Smooth muscle cell (in vitro differentiated cells): ENCODE measurements at regions not wholly inside any gene's neighbourhood (a gene's known extent, or its start where the extent isn't known, plus 50 kb on each side); places are given as distances from the start of the nearest gene placed in this dataset.

Source experiments
- DNase-seq: peaks from one replicate; lab custom pipeline; 2025; ENCODE audit not compliant: unreplicated experiment; lab: John Stamatoyannopoulos, UW
- H2AFZ ChIP-seq: fragments of 200-600 bp; sonication (generic); 2 replicates; pipeline ENCODE4 v1.6.0; 2016; ENCODE audit warnings: antibody characterized with exemption, low read depth, mild to moderate bottlenecking
- H3F3A ChIP-seq: fragments of 200-600 bp; sonication (generic); 2 replicates; pipeline ENCODE4 v1.6.0; 2017; ENCODE audit warnings: antibody characterized with exemption, low read depth
- H3K27ac ChIP-seq: fragments of 200-600 bp; sonication (generic); 2 replicates; pipeline ENCODE4 v1.5.1; 2016; ENCODE audit warnings: low read depth, mild to moderate bottlenecking
- H3K27me3 ChIP-seq: fragments of 200-600 bp; sonication (generic); 2 replicates; pipeline ENCODE4 v1.6.1; 2016; ENCODE audit warnings: low read depth, mild to moderate bottlenecking
- H3K36me3 ChIP-seq: fragments of 200-600 bp; sonication (generic); 2 replicates; pipeline ENCODE4 v1.5.1; 2016; ENCODE audit warnings: low read depth
- H3K4me1 ChIP-seq: fragments of 200-600 bp; sonication (generic); 2 replicates; pipeline ENCODE4 v1.5.1; 2016; ENCODE audit warnings: low read depth
- H3K4me2 ChIP-seq: fragments of 200-600 bp; sonication (generic); 2 replicates; pipeline ENCODE4 v1.6.0; 2016; ENCODE audit warnings: mild to moderate bottlenecking
- H3K4me3 ChIP-seq: fragments of 200-600 bp; sonication (generic); 2 replicates; pipeline ENCODE4 v1.5.1; 2016; ENCODE audit warnings: mild to moderate bottlenecking
- H3K79me2 ChIP-seq: fragments of 200-600 bp; sonication (generic); 2 replicates; pipeline ENCODE4 v1.6.0; 2016; ENCODE audit warnings: low read depth, mild to moderate bottlenecking
- H3K9ac ChIP-seq: fragments of 200-600 bp; sonication (generic); 2 replicates; pipeline ENCODE4 v1.6.0; 2016; ENCODE audit warnings: low read depth
- H3K9me3 ChIP-seq: fragments of 200-600 bp; sonication (generic); replicated peaks from 2 replicates; pipeline ENCODE4 v1.5.1; 2016; ENCODE audit warnings: low read depth
- H4K20me1 ChIP-seq: fragments of 200-600 bp; sonication (generic); 2 replicates; pipeline ENCODE4 v1.6.0; 2016; ENCODE audit warnings: low read depth
- WGBS: methylation state at CpG from one replicate; pipeline ENCODE4 v1.1.7; 2016; ENCODE audit warnings: low lambda C conversion rate; 5-methylcytosine and 5-hydroxymethylcytosine counted together
- TF ChIP-seq, protein P1 (sequence below): fragments of 200-600 bp; sonication (generic); IDR thresholded peaks from 2 replicates; pipeline ENCODE4 v1.5.1; 2017; ENCODE audit warnings: borderline replicate concordance, mild to moderate bottlenecking, antibody characterized with exemption; ENCODE audit not compliant: insufficient read depth, poor library complexity, severe bottlenecking

DNA sequence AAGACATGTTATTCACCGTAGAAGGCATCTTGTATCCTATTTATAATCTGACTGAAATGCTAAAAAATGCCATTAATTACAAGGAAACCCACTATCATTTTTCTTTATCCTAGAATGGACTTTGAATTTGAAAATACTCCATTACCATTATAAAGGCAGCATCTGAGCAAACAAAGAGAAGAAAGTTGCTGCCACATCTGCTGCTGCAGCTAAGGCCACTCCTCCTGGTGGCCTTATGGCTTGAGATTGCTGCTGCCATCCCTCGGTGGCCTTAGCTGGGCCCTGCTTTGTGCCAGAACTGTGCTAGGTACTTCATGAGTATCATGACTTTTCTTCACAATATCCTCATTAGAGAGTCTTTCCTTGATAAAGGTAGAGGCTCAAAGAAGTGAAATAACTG lies 1210.1 kb upstream of the TENM4 start:
- Histone ChIP-seq H3K79me2 (no peaks in the 10 kb centered on the region), H3K4me1 (no peaks in the 10 kb centered on the region), H3K9ac (no peak overlapping the region), H2AFZ (no peak overlapping the region), H3K27me3 (no peaks in the 10 kb centered on the region), H3K36me3 (no peaks in the 10 kb centered on the region), H3K4me2 (no peak overlapping the region), H3F3A (peaks cover 15% of the 10 kb centered on the region), H4K20me1 (no peaks in the 10 kb centered on the region), H3K27ac (no peak overlapping the region), H3K4me3 (no peak overlapping the region), H3K9me3 (no peaks in the 10 kb centered on the region)
- DNase-seq, result no peak
- TF ChIP-seq, protein P1, sequence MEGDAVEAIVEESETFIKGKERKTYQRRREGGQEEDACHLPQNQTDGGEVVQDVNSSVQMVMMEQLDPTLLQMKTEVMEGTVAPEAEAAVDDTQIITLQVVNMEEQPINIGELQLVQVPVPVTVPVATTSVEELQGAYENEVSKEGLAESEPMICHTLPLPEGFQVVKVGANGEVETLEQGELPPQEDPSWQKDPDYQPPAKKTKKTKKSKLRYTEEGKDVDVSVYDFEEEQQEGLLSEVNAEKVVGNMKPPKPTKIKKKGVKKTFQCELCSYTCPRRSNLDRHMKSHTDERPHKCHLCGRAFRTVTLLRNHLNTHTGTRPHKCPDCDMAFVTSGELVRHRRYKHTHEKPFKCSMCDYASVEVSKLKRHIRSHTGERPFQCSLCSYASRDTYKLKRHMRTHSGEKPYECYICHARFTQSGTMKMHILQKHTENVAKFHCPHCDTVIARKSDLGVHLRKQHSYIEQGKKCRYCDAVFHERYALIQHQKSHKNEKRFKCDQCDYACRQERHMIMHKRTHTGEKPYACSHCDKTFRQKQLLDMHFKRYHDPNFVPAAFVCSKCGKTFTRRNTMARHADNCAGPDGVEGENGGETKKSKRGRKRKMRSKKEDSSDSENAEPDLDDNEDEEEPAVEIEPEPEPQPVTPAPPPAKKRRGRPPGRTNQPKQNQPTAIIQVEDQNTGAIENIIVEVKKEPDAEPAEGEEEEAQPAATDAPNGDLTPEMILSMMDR, result no peak
- WGBS, result 93% methylated on average over 2 of the region's 2 CpGs

DNA sequence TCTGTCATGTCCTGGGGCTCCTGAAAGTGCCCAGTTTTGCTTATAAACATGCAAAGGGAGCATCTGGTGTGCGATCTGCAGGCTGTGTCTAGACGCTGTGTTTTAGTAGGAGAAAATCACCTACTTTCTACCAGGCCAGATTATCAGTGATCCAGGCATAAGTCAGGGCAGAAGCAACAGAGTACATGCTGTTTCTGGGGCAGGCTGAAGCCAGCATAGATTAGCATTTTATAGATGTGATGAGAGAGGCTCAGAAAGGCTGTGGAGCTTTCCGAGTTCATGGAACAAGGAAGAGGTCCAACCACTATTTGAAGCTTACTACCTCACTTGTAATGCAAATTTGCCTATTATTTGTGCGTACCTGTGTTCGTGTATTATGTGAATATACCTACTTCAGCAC lies 1208.4 kb upstream of the TENM4 start:
- Histone ChIP-seq H3K27me3 (no peaks in the 10 kb centered on the region), H3K9me3 (no peaks in the 10 kb centered on the region), H3K36me3 (no peaks in the 10 kb centered on the region), H3K4me1 (no peaks in the 10 kb centered on the region), H3K27ac (no peak overlapping the region), H3F3A (peaks cover 15% of the 10 kb centered on the region), H3K79me2 (no peaks in the 10 kb centered on the region), H3K4me2 (no peak overlapping the region), H3K4me3 (no peak overlapping the region), H2AFZ (no peak overlapping the region), H3K9ac (no peak overlapping the region), H4K20me1 (no peaks in the 10 kb centered on the region)
- DNase-seq, result no peak
- TF ChIP-seq, protein P1, result no peak
- WGBS, result 46% methylated on average over 5 of the region's 5 CpGs

DNA sequence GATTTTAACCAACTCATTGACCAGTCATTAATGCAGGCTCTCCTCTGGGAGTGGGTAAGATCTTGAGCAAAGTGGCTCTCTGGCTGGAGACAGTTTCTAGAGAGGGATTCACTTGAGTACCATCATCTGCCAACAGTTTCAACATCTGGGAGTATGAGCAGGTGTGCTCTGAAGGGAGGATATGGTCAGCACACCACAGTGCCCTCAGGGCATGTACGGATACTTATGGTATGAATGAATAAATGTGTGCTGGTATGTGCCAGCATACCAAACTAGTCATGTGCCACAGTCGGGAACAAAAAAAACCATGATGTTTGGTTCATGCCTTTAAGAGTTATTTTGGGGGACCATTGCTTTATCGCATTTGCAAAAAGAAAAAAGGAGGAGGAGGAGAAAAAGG lies 1197.5 kb upstream of the TENM4 start:
- 100% methylated on average over 3 of the region's 3 CpGs for WGBS
- Histone ChIP-seq H4K20me1 (no peaks in the 10 kb centered on the region), H3K9me3 (no peaks in the 10 kb centered on the region), H3F3A (no peaks in the 10 kb centered on the region), H3K27me3 (no peaks in the 10 kb centered on the region), H3K36me3 (no peaks in the 10 kb centered on the region), H3K9ac (no peak overlapping the region), H3K4me3 (no peak overlapping the region), H3K79me2 (no peaks in the 10 kb centered on the region), H3K27ac (no peak overlapping the region), H3K4me1 (no peaks in the 10 kb centered on the region), H3K4me2 (no peak overlapping the region), H2AFZ (no peak overlapping the region)
- no peak for DNase-seq
- TF ChIP-seq, protein P1, result no peak

DNA sequence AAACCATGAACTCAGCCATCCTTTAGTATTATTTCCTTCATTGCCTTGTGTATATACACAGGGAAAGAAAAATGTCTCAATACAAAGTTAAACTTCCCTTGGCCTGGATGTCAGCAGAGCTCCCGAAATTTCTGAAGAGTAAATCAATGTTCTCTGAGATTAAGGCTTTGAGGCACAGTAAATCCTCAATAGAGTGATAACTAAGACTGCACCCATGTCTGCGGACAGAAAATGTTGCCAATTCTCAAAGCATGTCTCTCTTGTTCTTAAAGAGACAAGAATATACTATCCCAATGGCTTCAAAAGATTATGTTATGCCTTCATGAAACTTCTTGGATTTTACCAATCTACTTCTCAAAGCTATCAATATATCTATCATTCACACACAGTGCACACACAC lies 1196.7 kb upstream of the TENM4 start:
- Histone ChIP-seq H3K4me1 (peaks cover 5% of the 10 kb centered on the region), H3K36me3 (no peaks in the 10 kb centered on the region), H3K27ac (no peak overlapping the region), H3K4me2 (no peak overlapping the region), H3K4me3 (no peak overlapping the region), H3K9ac (no peak overlapping the region), H3F3A (no peaks in the 10 kb centered on the region), H3K79me2 (no peaks in the 10 kb centered on the region), H2AFZ (no peak overlapping the region), H3K9me3 (no peaks in the 10 kb centered on the region), H4K20me1 (no peaks in the 10 kb centered on the region), H3K27me3 (no peaks in the 10 kb centered on the region)
- WGBS, result 37% methylated on average over 2 of the region's 2 CpGs
- no peak for DNase-seq
- TF ChIP-seq, protein P1, result no peak
